GM10266 (cell line): ENCODE measurements at regions not wholly inside any gene's neighbourhood (a gene's known extent, or its start where the extent isn't known, plus 50 kb on each side); places are given as distances from the start of the nearest gene placed in this dataset.
A peak's percentile ranks its signal among the peaks of the same experiment; 100 is the strongest.

ENCODE experiments used
- DNase-seq: peaks from one replicate; pipeline ENCODE4 v3.0.0; 2012; ENCODE audit errors: extremely low spot score
- TF ChIP-seq, protein P1 (sequence below): IDR thresholded peaks from 2 replicates; pipeline ENCODE4 v1.5.1; 2012; ENCODE audit warnings: mild to moderate bottlenecking, low read depth; ENCODE audit not compliant: control insufficient read depth, insufficient read depth; ENCODE audit errors: missing control alignments

DNA sequence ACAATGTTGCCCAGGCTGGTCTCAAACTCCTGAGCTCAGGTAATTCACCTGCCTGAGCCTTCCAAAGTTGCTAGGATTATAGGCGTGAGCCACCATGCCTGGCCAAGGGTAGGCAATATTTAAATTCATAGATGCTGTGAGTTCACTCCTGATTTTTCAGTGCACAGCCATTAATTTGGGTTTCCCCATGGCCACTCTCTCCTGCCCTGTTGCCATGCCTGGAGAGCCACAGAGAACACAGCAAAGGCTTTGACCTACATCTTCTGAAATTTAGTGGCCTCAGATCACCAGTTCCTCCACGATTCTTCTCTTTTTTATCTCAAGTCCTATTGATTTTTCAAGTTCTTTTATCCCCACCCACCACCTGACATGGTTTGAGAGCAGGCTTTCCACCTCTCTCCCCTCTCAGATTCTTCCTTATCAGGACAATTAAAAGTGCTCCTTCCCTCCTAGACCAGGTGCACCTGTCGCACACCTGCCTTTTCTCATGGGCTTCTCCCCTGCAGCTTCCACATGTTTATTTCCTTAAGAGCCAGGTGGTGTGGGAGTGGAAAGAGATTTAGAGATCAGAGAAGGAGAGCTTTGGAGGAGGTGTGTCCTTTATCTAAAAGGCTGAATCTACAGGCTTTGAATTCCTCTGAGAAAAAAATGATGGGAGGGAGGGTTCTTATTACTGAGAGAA lies 123.8 kb downstream of the ADRA2A start:
- DNase-seq = no peak

DNA sequence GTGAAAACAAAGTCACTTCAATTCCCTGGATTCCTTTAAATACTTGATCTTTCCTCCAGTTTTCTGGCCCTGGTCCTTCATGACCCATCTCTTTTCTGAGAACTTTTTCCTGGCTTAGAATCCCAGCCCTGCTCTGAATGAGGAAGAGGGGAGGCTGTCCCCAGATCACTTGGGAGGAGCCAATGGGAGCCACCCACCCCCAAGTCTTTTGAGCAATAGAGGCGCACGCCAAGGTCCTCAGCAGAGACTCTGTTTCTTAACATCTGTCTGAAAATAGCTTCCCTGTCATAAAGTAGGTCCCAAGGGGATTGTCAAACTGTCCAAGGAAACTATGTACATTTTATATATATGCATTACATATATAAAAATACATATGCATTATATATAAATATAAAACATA lies 126.8 kb downstream of the ADRA2A start:
- TF ChIP-seq, protein P1, sequence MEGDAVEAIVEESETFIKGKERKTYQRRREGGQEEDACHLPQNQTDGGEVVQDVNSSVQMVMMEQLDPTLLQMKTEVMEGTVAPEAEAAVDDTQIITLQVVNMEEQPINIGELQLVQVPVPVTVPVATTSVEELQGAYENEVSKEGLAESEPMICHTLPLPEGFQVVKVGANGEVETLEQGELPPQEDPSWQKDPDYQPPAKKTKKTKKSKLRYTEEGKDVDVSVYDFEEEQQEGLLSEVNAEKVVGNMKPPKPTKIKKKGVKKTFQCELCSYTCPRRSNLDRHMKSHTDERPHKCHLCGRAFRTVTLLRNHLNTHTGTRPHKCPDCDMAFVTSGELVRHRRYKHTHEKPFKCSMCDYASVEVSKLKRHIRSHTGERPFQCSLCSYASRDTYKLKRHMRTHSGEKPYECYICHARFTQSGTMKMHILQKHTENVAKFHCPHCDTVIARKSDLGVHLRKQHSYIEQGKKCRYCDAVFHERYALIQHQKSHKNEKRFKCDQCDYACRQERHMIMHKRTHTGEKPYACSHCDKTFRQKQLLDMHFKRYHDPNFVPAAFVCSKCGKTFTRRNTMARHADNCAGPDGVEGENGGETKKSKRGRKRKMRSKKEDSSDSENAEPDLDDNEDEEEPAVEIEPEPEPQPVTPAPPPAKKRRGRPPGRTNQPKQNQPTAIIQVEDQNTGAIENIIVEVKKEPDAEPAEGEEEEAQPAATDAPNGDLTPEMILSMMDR = no peak
- DNase-seq = no peak

More for the DNA sequence above, 123.8 kb downstream of the ADRA2A start:
- TF ChIP-seq, protein P1 = no peak

DNA sequence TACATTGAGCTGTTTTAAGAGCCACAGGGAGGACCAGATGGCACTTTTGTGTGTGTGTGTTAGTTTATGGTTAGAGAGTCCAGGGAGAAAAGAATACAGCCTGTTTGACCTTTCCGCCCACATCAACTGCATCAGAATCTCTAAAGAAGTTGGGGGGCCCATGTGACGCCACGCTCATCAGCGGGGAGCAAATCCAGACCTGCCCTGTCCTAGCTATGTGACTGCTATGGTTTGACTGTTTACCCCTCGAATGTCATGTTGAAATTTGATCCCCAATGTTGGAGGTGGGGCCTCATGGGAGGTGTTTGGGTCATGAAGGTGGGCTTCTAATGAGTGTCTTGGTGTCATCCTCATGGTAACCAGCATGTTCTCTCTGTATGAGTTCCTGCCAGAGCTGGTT lies 128.0 kb downstream of the ADRA2A start:
- no peak for DNase-seq
- TF ChIP-seq, protein P1 = no peak

DNA sequence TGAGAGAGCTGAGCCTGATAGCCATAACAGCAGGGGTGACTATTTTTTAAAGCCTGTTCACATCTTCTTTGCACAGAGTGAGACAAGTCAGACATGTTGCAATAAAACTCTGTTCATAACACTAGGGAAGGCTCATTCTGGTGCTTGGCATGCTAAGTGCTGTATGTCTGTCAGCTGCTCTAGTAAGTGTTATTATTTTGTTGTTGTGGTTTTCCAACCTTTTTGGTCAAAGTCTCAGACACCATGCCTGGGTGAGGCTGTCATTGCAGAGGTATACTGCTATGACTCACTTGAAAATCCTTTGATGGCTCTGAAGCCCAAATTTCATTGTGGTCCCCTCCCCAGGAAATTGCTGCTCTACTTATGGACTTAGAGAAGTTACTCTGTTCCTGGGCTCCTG lies 129.7 kb downstream of the ADRA2A start:
- no peak for DNase-seq
- TF ChIP-seq, protein P1 = no peak

DNA sequence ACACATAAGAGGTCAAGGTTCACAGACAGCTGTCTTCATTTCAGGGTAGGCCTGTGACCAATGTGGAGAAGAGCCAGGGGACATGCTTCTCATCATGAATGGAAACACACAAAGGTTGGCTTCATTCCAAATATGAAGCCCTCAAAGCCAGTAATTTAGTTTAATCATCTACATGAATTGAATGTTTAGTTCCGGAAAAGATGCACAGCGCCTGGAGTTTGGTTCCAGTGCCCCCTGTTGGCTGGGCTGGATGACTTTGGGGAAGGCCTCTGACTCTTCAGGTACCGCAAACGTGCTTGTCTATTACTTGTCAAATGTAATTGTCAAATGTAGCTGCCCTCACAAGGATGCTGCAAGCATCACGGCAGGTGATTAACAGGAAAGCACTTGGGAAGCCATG lies 130.7 kb downstream of the ADRA2A start:
- DNase-seq = peak; percentile 18
- TF ChIP-seq, protein P1 = peak; percentile 34

DNA sequence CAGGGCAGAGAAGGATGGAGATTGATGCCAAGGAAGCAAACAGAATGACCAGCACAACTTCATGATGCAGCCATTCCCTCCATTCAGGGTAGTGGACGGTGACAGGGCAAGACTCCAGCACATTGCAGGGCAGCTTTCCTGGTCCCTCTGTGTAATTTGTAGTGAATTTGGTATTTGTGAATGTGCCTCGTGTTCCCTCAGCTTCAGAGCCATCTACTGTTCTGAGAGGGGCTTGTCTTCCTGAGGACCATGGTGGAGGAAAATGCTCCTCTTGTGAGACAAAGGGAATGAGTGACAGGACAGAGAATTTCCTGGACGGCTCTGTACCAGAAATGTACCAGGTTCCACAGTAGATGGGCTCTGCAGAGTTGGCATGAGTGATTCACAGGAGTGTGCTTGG lies 132.1 kb downstream of the ADRA2A start:
- TF ChIP-seq, protein P1 = no peak

DNA sequence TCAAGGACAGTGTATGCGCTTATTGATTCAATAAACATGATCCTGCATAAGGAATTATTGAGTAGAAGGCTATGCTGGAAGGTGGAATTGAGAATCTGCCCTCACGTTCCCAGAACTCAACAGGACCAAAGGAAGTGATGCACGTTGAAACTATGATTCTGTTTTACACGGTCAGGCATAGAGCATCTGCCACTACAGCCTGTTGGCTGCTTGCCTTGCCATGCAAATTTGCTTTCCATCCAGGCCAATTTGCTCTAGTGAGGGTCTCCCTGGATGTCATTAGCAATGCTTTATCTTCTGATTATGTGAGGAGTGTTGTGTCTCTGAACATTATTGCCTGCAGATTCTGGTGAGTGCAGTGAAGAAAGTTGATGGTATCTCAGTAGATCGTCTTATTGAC lies 132.9 kb downstream of the ADRA2A start:
- TF ChIP-seq, protein P1 = no peak
- no peak for DNase-seq

More for the DNA sequence above, 132.1 kb downstream of the ADRA2A start:
- DNase-seq = no peak
